ENCODE measurements at regions not wholly inside any gene's neighbourhood (a gene's known extent, or its start where the extent isn't known, plus 50 kb on each side); places are given as distances from the start of the nearest gene placed in this dataset.

- no peak for DNase-seq
These were observed 81.2 kb upstream of the ATF7IP start for GRCh38 chr12:14284184-14284722.

- no peak for DNase-seq
These were observed 75.9 kb upstream of the ATF7IP start for GRCh38 chr12:14289601-14290000.

DNA sequence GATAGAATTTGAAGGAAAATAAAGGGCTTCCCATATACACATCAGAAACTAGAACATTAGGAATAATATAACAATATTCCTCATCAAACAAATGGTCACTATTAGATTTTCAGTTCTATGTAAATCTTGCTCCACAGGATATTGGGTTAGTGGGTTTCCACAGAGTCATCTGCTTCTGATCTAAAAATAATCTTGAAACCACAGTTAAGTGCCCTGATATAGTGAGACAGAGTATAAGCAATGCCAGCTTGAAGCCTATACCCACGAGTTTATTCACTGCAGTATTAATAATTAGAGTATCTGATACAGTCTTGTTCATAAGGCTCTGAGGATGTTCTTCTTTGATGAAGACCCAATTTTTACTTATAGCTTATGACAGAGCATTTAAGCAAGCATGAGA lies 74.5 kb upstream of the ATF7IP start:
- no peak for DNase-seq

GRCh38 chr12:14303661-14304155 lies 61.8 kb upstream of the ATF7IP start:
- no peak for DNase-seq

GRCh38 chr12:14307004-14307403 lies 58.5 kb upstream of the ATF7IP start:
- no peak for DNase-seq

- DNase-seq, result no peak
These were observed 57.0 kb upstream of the ATF7IP start for GRCh38 chr12:14308516-14308915.

DNA sequence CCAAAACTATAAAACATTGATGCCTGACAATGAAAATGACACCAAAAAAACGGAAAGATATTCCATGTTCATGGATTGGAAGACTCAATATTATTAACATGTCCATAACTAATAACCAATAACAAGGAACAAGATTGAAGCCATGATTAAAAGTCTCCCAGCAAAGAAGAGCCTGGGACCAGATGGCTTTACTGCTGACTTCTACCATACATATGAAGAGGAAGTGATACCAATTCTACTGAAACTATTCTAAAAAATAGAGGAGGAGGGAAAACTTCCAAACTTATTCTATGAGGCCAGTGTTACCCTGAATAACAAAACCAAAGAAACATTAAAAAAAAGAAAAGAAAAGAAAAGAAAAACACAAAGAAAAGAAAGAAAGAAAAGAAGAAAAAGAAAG lies 54.6 kb upstream of the ATF7IP start:
- DNase-seq, result no peak

DNA sequence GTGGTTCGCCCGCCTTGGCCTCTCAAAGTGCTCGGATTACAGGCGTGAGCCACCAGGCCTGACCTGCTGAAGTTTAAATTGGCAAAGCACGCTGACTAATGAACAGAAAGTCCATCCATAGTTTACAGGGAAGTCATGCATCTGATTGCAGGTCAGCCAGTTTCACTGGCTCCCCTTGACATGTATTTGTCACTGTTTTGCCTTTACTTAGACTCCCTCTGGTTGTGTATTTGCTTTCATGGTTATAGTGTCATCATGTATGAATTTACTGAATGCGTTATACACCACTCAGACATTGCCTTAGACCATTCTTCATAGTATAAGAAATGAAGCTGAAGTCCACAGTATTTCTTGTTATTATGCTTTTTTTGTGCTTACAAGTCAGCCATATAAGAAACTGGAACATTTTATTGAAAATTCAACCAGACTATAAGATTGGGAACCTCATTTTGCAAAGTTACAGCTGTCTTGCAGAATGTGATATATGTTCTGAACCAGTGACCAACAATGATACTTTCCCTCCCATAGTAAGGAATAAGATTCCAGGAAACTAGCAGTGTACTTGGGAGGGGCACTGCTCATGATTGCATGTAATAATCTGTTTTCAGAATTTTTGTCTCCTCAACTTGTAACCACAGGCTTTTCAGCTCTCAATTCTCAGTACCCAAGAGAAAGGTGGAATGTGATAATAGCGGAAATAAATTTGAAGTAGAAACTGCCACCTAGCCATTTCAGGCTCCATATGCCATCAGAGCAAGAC lies 51.9 kb upstream of the ATF7IP start:
- no peak for DNase-seq

GRCh38 chr12:14314801-14315200 lies 50.7 kb upstream of the ATF7IP start:
- no peak for DNase-seq

- DNase-seq, result no peak
These were observed 50.0 kb upstream of the ATF7IP start for GRCh38 chr12:14315501-14315900.

Measured in CD4-positive, alpha-beta T cell treated with Interleukin-10 for 1 hour (primary cell).